HepG2 (cell line): ENCODE measurements at regions not wholly inside any gene's neighbourhood (a gene's known extent, or its start where the extent isn't known, plus 50 kb on each side); places are given as distances from the start of the nearest gene placed in this dataset.

Experiments used
- ATAC-seq: fragments of 200-7000 bp; cut with Tn5 transposase; 3 replicates; pipeline ENCODE4 v1.9.1; 2020; ENCODE audit warnings: mild to moderate bottlenecking, moderate library complexity
- BruUV-seq: library from RNA; stranded (reverse); fragments of 400-500 nt; replicated peaks from 2 replicates; lab custom pipeline; 2021; lab: Mats Ljungman, UMichigan
- CTCF ChIA-PET: fragments of 300-600 bp; formaldehyde crosslinking; extraction: SDS; loops from one replicate; lab custom pipeline; 2021; ENCODE audit warnings: low total read pairs, inconsistent platforms, low intra/inter-chr PET ratio; lab: Yijun Ruan, JAX
- POLR2A ChIA-PET: fragments of 350-600 bp; sonication (Branson Sonifier 250); formaldehyde crosslinking; loops from one replicate; lab custom pipeline; 2020; ENCODE audit warnings: antibody characterized with exemption, inconsistent platforms; lab: Yijun Ruan, JAX
- DNase-seq: peaks from one replicate; pipeline ENCODE4 v3.0.0-alpha.2; 2015; ENCODE audit warnings: low spot score
- FAIRE-seq: peaks from 3 replicates; lab custom pipeline; 2011; peaks lifted over from hg19 to GRCh38; lab: Jason Lieb, UNC
- H2AFZ ChIP-seq: one replicate; pipeline ENCODE4 v1.6.1; 2011; ENCODE audit warnings: low read length, inconsistent platforms
- H3K27ac ChIP-seq: fragments of 300-600 bp; 3 replicates; pipeline ENCODE4 v1.8.0; 2011; ENCODE audit warnings: mixed run types, mild to moderate bottlenecking, mixed read lengths, low read length, inconsistent platforms; ENCODE audit not compliant: insufficient read depth; ENCODE audit errors: extremely low read length
- H3K27me3 ChIP-seq, 2 experiments: fragments of 200-600 bp in 1 of 2; 2 replicates in 1 of 2; 3 replicates in 1 of 2; pipeline versions ENCODE4 v1.6.0 to v1.8.0; 2011; ENCODE audit warnings: low read length in 2 of 2, mild to moderate bottlenecking in 2 of 2, moderate library complexity in 2 of 2, inconsistent platforms in 1 of 2; ENCODE audit not compliant: insufficient read depth in 2 of 2, control insufficient read depth in 1 of 2
- H3K36me3 ChIP-seq, 2 experiments: fragments of 200-600 bp in 1 of 2; replicated peaks in 1 of 2; 2 replicates in 1 of 2; 3 replicates in 1 of 2; pipeline versions ENCODE4 v1.5.1 to v1.8.0; 2011; ENCODE audit warnings: low read length in 2 of 2, inconsistent platforms in 1 of 2; ENCODE audit not compliant: insufficient read depth in 2 of 2, control insufficient read depth in 1 of 2
- H3K4me1 ChIP-seq: 2 replicates; pipeline ENCODE4 v1.5.1; 2012; ENCODE audit warnings: low read length, inconsistent platforms; ENCODE audit not compliant: insufficient read depth
- H3K4me2 ChIP-seq: 2 replicates; pipeline ENCODE4 v1.6.0; 2011; ENCODE audit warnings: low read depth, low read length, inconsistent platforms
- H3K4me3 ChIP-seq, 3 experiments: fragments of 200-600 bp in 1 of 3; sonication (generic), shearing (Covaris generic) in 1 of 3; replicated peaks in 1 of 3; 2 replicates each; pipeline ENCODE4 v1.5.1; 2011 to 2016; ENCODE audit warnings: low read length in 3 of 3, inconsistent platforms in 2 of 3, low read depth in 2 of 3, mild to moderate bottlenecking in 2 of 3, control low read depth in 1 of 3, mixed read lengths in 1 of 3; ENCODE audit not compliant: insufficient read depth in 1 of 3
- H3K79me2 ChIP-seq: one replicate; pipeline ENCODE4 v1.6.1; 2011; ENCODE audit warnings: low read length, inconsistent platforms; ENCODE audit not compliant: insufficient read depth
- H3K9ac ChIP-seq: 2 replicates; pipeline ENCODE4 v1.6.0; 2011; ENCODE audit warnings: mild to moderate bottlenecking, low read depth, low read length, inconsistent platforms; ENCODE audit not compliant: insufficient read depth
- H3K9me3 ChIP-seq: 2 replicates; pipeline ENCODE4 v1.5.1; 2012; ENCODE audit warnings: mild to moderate bottlenecking, low read length
- H4K20me1 ChIP-seq: 2 replicates; pipeline ENCODE4 v1.6.0; 2011; ENCODE audit warnings: inconsistent platforms, mild to moderate bottlenecking, low read length, moderate library complexity; ENCODE audit not compliant: insufficient read depth
- FOXC1 ChIP-seq: sonication (generic); formaldehyde crosslinking; IDR thresholded peaks from 2 replicates; pipeline ENCODE4 v1.8.0; 2022; ENCODE audit warnings: mild to moderate bottlenecking, missing genetic modification reagents, borderline replicate concordance
- FOXK1 ChIP-seq: sonication (generic); formaldehyde crosslinking; IDR thresholded peaks from 2 replicates; pipeline ENCODE4 v1.4.0; 2020; ENCODE audit warnings: low read depth, missing genetic modification reagents, borderline replicate concordance
- HNRNPUL1 ChIP-seq: fragments of 200-400 bp; formaldehyde crosslinking; IDR thresholded peaks from 2 replicates; pipeline ENCODE4 v1.6.1; 2017; ENCODE audit warnings: low read depth, mild to moderate bottlenecking, low read length, moderate library complexity
- KLF15 ChIP-seq: sonication (generic); formaldehyde crosslinking; IDR thresholded peaks from 2 replicates; pipeline ENCODE4 v1.8.1; 2023; ENCODE audit warnings: borderline replicate concordance, mild to moderate bottlenecking, inconsistent platforms, missing genetic modification reagents, mixed read lengths
- PHB2 ChIP-seq: fragments of 450-650 bp; IDR thresholded peaks from 2 replicates; pipeline ENCODE4 v1.6.1; 2018; ENCODE audit not compliant: partially characterized antibody
- POLR2AphosphoS5 ChIP-seq: IDR thresholded peaks from 2 replicates; pipeline ENCODE4 v1.6.1; 2012; ENCODE audit warnings: low read depth, low read length
- PREB ChIP-seq: sonication (generic); formaldehyde crosslinking; IDR thresholded peaks from 2 replicates; pipeline ENCODE4 v1.4.0; 2020; ENCODE audit warnings: missing genetic modification reagents
- TMF1 ChIP-seq: sonication (generic); formaldehyde crosslinking; IDR thresholded peaks from 2 replicates; pipeline ENCODE4 v1.8.1; 2022; ENCODE audit warnings: low read depth, missing genetic modification reagents
- ZNF451 ChIP-seq: sonication (generic); formaldehyde crosslinking; IDR thresholded peaks from 2 replicates; pipeline ENCODE4 v1.5.0; 2020; ENCODE audit warnings: mild to moderate bottlenecking, missing genetic modification reagents
- ZNF543 ChIP-seq: sonication (generic); formaldehyde crosslinking; IDR thresholded peaks from 2 replicates; pipeline ENCODE4 v1.4.0; 2020; ENCODE audit warnings: mild to moderate bottlenecking, missing genetic modification reagents
- ZNF672 ChIP-seq: sonication (generic); formaldehyde crosslinking; IDR thresholded peaks from 2 replicates; pipeline ENCODE4 v1.8.1; 2022; ENCODE audit warnings: missing genetic modification reagents
- WGBS: methylation state at CpG from one replicate; pipeline ENCODE4 v1.1.6; 2017; ENCODE audit warnings: low lambda C conversion rate; 5-methylcytosine and 5-hydroxymethylcytosine counted together
- in situ Hi-C: cut with HindIII; loops from 2 replicates; pipeline ENCODE4 v1.10.0; 2017; ENCODE audit warnings: low pct_unique_long_range_greater_than_20kb; ENCODE audit not compliant: extremely low pct_ligation_motif_present
- intact Hi-C: fragments of 100-400 bp; cut with micrococcal nuclease; formaldehyde crosslinking; loops from one replicate; pipeline ENCODE4 v1.10.0; 2022; ENCODE audit not compliant: unreplicated experiment

GRCh38 chr20:39213476-39214145, 251.5 kb downstream of the DHX35 start:
- no peak overlapping the region for H3K4me2 ChIP-seq
- in situ Hi-C loops, result no loop called here
- no peaks in the 10 kb centered on the region for H3K79me2 ChIP-seq
- no peaks in the 10 kb centered on the region for H3K4me1 ChIP-seq
- intact Hi-C loops, result no loop called here
- no peak for ATAC-seq
- 26% methylated on average over 3 of the region's 3 CpGs for WGBS
- ChIA-PET POLR2A (no interaction called here), CTCF (no interaction called here)
- no peak overlapping the region for H3K4me3 ChIP-seq
- FAIRE-seq, result no peak
- no peak overlapping the region for H2AFZ ChIP-seq
- H3K27ac ChIP-seq, result no peak overlapping the region
- H3K9me3 ChIP-seq, result no peaks in the 10 kb centered on the region
- TF ChIP-seq FOXC1 (CRISPR knock-in tag) (no peak), HNRNPUL1 (no peak), ZNF543 (no peak), FOXK1 (no peak), TMF1 (CRISPR knock-in tag) (no peak), KLF15 (CRISPR knock-in tag) (no peak), PHB2 (no peak), ZNF672 (CRISPR knock-in tag) (no peak), POLR2AphosphoS5 (no peak), ZNF451 (CRISPR knock-in tag) (no peak), PREB (no peak)
- BruUV-seq, result no TSS peak
- DNase-seq, result no peak
- H4K20me1 ChIP-seq, result no peaks in the 10 kb centered on the region
- H3K27me3 ChIP-seq, result no peaks in the 10 kb centered on the region; a peak in 1 of 5 replicates
- H3K36me3 ChIP-seq, result no peaks in the 10 kb centered on the region
- H3K9ac ChIP-seq, result no peak overlapping the region
